HG03342 (cell line): ENCODE measurements at regions not wholly inside any gene's neighbourhood (a gene's known extent, or its start where the extent isn't known, plus 50 kb on each side); places are given as distances from the start of the nearest gene placed in this dataset.
A peak's percentile ranks its signal among the peaks of the same experiment; 100 is the strongest.

Source experiments
- ATAC-seq: cut with Tn5 transposase; IDR thresholded peaks from one replicate; pipeline ENCODE4 v1.9.1; 2021; ENCODE audit warnings: mild to moderate bottlenecking, moderate library complexity; ENCODE audit not compliant: unreplicated experiment

DNA sequence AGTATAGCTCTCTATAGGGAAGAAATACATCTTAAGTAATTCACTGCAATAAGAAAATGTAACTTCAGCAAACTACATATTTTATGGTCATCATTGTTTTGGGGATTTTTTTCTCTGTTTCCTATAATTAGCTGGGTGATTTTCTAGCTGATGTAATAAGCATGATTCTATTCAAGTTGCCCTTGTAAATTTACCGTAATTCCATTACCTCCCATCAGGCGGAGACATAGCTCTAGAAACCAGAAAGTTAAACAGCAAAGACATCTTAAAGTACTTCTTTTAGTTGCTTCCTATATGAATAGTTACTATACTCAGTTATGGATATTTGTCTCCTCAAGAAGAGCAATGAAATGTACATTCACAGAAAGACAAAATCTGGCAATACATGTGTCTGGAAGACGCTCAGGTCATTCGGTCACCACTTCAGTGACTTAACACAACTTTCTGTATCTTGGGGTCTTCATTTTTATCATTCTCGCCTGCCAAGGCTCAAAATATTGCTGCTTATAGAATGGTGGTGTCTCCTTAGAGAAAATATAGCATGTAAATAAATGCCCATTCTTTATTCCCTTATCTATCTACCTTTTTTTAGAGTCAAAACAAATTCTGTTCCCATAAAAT is 239.9 kb upstream of the ZC3H12C start:
- ATAC-seq, result peak; percentile 75

DNA sequence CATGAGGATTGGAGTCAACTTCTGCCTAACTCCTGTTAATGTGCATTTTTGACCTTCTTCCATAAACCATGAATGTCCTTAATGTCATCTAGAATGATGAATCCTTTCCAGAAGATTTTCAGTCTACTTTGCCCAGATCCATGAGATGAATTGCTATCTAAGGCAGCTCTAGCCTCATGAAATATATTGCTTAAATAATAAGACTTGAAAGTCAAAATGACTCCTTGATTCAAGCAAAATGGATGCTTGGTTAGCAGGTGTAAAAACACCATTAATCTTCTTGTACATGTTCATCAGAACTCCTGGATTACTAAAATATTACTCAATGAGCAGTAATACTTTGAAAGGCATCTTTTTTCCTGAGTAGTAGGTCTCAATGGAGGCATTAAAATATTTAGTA is 238.5 kb upstream of the ZC3H12C start:
- no peak for ATAC-seq

DNA sequence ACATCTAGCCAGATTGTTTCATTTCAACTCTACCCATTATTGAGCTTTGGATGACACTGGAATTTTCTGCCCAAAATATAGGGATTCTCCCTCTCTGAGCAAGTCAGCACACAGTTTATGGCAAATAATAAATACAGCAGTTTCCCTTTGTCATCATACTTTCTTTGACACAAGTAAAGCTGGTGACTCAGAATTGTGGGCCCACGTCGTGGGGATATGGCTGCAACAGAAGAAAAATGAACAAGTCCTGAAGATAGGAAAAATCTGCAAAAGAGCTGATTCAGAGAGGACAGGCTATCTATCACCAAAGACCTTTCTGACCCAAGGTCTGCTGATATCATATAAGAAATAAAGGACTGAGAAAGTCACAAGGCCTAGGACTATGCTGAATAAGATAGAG is 236.3 kb upstream of the ZC3H12C start:
- ATAC-seq, result no peak

DNA sequence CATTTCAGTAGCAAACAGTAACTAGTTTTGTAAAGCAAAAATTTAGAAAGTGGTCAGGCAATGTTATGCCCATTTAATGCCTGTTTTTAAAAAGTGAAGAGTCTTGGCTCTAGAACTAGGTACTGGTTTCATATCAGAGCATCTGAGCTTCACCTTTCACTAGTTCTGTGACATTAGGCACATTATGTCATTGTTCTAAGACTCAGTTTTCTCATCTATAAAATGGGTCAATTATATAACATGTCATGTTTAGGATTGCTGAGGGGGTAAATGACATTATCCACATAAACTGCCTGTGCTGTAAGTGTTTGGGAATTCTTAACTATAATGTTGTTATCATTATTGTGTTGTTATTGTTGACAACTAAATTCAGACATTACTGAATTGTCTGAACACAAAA is 235.6 kb upstream of the ZC3H12C start:
- ATAC-seq, result no peak

DNA sequence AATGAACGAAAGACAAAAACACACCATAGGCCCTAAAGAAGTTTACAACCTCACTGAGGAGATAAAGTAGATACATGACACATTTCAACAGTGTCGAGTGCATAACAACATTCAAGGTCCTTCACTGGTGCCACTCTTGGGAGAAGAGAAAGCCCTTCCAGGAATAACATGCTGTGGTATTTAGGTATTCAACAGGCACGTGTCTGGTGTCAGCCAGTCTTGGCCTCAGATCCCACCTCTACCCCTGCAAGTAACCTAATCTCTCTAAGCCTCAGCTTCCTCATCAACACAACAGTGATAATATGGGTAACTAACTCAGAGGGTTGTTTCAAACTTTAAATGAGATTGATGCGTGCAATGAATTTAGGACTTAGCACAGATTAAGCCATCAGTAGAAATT is 235.0 kb upstream of the ZC3H12C start:
- no peak for ATAC-seq

GRCh38 chr11:109859045-109859724 is 234.0 kb upstream of the ZC3H12C start:
- ATAC-seq, result no peak

DNA sequence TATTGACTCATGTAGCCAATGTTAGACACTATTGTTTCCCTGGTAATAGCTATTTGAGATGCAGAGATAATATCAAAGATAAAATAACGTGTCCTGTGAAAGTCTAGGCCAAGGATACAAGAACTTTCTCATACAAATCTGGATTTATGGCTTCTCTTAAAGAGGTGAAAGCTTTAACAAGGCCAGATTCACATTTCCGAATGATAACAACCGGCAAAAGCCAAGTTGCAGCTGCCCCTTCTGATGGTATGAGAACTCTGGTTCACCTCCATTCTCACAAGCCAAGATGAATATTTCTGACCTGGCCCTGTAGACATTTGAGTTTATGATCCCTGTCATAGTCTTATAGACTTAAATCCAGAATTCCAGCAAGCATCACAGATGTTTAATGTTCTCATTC is 230.4 kb upstream of the ZC3H12C start:
- ATAC-seq, result no peak

GRCh38 chr11:109864151-109864661 is 229.0 kb upstream of the ZC3H12C start:
- peak; percentile 97 for ATAC-seq

DNA sequence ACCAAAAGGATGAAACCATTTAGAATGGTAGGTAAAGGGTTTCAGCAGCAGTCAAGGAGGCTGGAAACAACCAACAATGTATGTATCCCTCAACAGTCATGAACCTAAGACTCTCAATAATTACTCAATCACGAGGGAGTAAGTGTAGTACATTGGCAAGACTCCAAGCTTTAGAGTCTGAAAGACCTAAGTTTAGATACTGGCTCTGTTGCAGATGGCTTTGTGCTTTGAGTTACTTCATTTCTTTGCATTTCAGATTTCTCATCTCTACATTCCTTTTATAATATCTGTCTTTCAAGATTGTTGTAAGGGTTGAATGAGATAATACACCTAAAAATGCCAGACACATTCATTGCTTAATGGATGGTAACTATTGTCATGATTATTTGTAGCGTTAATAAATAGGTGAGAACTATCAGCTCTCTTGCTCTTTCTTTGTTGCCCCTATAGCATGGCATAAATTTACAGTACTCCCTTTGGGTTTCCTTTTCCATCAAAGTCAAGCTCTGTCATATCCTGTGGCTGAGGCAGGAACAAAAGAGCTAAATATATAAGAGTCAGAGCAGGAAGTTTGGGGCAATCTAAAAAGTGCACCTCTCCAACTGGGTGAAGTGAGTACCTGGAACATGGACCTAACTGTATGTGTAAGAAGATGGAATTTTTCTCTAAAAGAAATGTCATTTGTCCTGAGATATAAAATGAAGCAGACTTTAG is 228.2 kb upstream of the ZC3H12C start:
- peak; percentile 29 for ATAC-seq

GRCh38 chr11:109865548-109866186 is 227.5 kb upstream of the ZC3H12C start:
- no peak for ATAC-seq

DNA sequence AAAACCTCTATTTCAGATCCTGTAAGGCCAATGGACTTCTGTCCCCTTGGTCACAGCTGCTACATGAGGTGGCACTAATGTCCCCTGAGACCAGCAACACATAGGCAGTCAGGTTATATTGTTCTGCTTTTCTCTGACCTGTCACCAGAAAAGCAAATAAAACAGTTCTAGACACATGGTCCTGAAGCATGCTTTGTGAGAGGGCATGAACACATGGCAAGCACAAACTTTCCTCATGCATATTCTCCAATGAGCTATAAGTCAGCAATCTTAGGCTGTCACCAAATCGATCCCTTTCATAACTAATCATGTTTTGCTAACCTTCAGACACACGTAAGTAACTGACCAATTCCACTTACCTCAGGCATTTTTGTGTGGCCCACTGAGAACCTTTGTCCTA is 225.4 kb upstream of the ZC3H12C start:
- no peak for ATAC-seq

GRCh38 chr11:109869536-109869935 is 223.7 kb upstream of the ZC3H12C start:
- no peak for ATAC-seq

DNA sequence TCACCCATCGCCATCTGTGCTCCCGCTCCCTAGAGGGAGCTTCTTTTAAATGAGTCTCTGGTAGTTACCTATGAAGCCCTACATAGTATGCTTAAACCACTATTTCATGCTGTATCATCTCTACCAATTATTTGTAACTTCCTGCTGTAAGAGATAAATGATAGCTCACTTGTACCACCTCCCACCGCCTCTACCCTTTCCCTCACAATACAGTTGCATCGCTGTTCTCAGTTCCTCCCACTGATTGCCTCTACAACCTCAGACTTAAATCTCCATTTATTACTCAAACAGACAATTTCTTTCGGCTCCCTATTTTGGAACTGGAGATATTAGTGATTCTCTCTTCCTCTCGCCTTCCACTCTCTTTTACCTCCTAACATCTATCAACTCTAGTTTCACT is 222.9 kb upstream of the ZC3H12C start:
- no peak for ATAC-seq

DNA sequence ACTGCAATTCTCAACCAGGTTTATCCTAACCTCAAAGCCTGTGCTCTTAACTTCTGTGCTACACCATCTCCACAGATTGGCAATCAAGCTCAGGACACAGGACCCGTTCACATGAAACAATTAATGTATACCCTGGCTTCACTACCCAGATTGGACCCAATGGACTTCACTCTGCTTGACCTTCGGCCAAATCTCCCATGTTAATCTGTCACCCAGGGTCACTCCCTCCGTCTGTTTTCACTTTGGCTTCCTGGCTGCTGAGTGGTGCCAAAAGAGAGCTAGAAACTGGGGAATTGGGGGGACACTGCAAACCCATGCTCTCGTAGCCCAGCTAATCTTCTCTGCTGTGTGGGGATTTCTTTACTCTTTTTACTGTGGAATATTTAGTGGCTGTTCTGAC is 216.1 kb upstream of the ZC3H12C start:
- ATAC-seq, result no peak

GRCh38 chr11:109884501-109884900 is 208.7 kb upstream of the ZC3H12C start:
- ATAC-seq, result no peak

DNA sequence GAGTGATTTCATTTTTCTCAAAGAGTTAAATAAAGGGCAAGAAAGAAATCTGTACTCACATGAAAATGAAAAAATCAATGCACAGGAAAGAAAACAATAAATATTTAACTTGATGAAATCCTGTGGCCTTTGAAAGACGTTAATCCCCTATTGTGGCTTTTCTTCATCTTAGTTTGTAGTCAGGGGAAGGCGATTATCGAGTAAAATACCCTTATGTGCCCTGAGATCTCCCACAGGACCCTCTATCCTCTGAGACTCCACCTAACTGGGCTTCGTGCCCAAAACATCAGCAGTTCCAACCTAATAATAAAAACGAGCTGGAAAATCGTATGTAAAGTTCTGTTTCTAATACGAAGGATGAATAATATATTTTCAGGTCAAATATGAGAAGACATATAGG is 208.2 kb upstream of the ZC3H12C start:
- no peak for ATAC-seq

DNA sequence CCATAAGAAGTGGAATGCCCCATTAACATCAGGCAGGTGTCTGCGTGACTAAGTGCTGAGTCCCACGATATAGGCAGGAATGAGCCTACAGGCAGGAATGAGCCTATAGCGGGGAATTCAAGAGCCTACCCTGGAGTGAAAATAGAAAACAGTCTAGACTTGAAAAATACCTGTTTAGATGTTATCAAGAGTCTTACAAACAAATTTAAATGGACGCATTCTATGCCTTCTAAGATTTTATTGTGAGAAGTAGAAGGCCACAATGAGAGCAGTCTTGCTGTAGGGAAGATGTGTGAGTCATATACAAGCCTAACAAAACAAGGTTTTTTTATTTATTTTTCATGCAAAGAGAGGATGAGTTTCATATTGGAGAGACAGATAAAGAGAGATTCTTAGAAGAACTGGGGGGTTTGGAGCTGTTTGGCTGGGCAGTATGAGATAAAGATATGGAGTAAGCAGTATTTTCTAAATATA is 200.8 kb upstream of the ZC3H12C start:
- no peak for ATAC-seq

DNA sequence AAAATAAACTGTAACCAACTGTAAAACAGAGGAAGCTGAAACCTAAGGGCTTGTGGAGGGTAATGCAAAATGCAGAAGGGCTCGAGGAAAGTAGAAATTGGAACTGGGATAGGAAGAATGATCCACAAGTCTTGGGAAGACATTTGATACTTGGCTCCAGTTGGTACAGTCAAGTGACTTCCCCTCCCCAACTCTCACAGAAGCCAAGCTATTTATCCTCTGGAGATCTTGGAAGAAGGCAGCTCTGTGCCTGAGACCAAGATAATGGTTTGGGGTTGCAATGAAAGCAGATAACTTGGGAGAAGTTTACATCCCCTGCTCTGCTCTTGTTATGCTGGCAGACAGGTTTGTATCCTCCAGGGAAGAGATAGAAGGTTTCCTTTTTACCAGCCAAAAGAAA is 198.9 kb upstream of the ZC3H12C start:
- ATAC-seq, result no peak

GRCh38 chr11:109898592-109898991 is 194.6 kb upstream of the ZC3H12C start:
- no peak for ATAC-seq

DNA sequence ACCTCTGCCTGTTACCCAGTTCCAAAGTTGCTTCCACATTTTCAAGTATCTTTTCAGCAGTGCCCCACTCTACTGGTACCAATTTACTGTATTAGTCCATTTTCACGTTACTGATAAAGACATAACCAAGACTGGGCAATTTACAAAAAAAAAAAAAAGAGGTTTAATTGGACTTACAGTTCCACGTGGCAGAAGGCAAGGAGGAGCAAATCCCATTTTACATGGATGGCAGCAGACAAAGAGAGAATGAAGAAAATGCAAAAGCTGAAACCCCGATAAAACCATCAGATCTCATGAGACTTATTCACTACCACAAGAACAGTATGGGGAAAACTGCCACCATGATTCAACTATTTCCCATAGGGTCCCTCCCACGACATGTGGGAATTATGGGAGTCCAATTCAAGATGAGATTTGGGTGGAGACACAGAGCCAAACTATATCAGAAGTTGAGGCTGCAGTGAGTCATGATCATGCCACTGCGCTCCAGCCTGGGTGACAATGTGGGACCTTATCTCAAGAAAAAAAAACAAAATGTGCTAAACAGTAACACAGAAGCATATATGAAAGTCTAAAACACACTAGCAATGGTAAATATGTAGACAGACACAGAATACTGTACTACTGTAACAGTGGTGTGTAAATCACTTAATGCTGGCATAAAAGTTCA is 190.3 kb upstream of the ZC3H12C start:
- no peak for ATAC-seq

DNA sequence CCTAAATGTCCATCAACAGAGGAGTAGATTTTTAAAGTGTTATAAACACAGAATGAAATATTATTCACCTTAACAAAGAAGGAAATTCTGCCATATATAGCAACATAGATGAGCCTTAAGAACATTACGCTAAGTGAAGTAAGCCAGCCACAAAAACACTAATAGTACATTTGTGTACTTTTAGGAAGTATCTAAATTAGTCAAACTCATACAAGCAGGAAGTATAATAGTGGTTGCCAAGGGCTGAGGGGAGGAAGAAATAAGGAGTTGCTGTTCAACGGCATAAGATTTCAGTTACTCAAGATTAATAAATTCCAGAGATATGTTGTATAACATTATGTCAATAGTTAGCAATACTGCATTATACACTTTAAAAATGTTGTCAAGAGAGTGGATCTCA is 181.7 kb upstream of the ZC3H12C start:
- no peak for ATAC-seq
